Astrocyte (in vitro differentiated cells and primary cell): ENCODE measurements at regions not wholly inside any gene's neighbourhood (a gene's known extent, or its start where the extent isn't known, plus 50 kb on each side); places are given as distances from the start of the nearest gene placed in this dataset.

Experiments
- DNase-seq: peaks from one replicate; pipeline ENCODE4 v3.0.0-alpha.2; 2010; ENCODE audit warnings: low read depth
- FAIRE-seq: peaks from 2 replicates; lab custom pipeline; 2011; peaks lifted over from hg19 to GRCh38; lab: Jason Lieb, UNC
- H2AFZ ChIP-seq: 2 replicates; pipeline ENCODE4 v1.6.0; 2012; ENCODE audit warnings: low read depth, low read length, inconsistent platforms
- H3K27ac ChIP-seq: 2 replicates; pipeline ENCODE4 v1.5.1; 2011; ENCODE audit warnings: low read depth, low read length, inconsistent platforms
- H3K27me3 ChIP-seq: 2 replicates; pipeline ENCODE4 v1.6.0; 2011; ENCODE audit warnings: low read length, inconsistent platforms; ENCODE audit not compliant: insufficient read depth
- H3K36me3 ChIP-seq: 2 replicates; pipeline ENCODE4 v1.5.1; 2011; ENCODE audit warnings: low read length, inconsistent platforms; ENCODE audit not compliant: insufficient read depth
- H3K4me1 ChIP-seq: 2 replicates; pipeline ENCODE4 v1.5.1; 2011; ENCODE audit warnings: low read length, inconsistent platforms; ENCODE audit not compliant: insufficient read depth
- H3K4me2 ChIP-seq: 2 replicates; pipeline ENCODE4 v1.6.0; 2012; ENCODE audit warnings: low read length, inconsistent platforms
- H3K4me3 ChIP-seq: 2 replicates; pipeline ENCODE4 v1.5.1; 2011; ENCODE audit warnings: low read depth, mild to moderate bottlenecking, low read length, inconsistent platforms; ENCODE audit not compliant: insufficient read depth
- H3K79me2 ChIP-seq: 2 replicates; pipeline ENCODE4 v1.6.0; 2012; ENCODE audit warnings: mild to moderate bottlenecking, low read length, inconsistent platforms; ENCODE audit not compliant: insufficient read depth
- H3K9ac ChIP-seq: 2 replicates; pipeline ENCODE4 v1.6.0; 2012; ENCODE audit warnings: mild to moderate bottlenecking, low read length, inconsistent platforms
- H3K9me3 ChIP-seq: 2 replicates; pipeline ENCODE4 v1.5.1; 2012; ENCODE audit warnings: low read depth, mild to moderate bottlenecking, low read length, inconsistent platforms; ENCODE audit not compliant: insufficient read depth
- H4K20me1 ChIP-seq: 2 replicates; pipeline ENCODE4 v1.6.0; 2012; ENCODE audit warnings: low read length, inconsistent platforms; ENCODE audit not compliant: insufficient read depth
- H3K27ac Mint-ChIP-seq: one replicate; pipeline ENCODE4 v1.8.0; 2021; ENCODE audit warnings: mild to moderate bottlenecking, mixed read lengths; ENCODE audit not compliant: unreplicated experiment
- H3K27me3 Mint-ChIP-seq: one replicate; pipeline ENCODE4 v1.8.0; 2021; ENCODE audit warnings: low read depth, mixed read lengths; ENCODE audit not compliant: unreplicated experiment
- H3K36me3 Mint-ChIP-seq: one replicate; pipeline ENCODE4 v1.8.0; 2021; ENCODE audit warnings: low read depth, mixed read lengths; ENCODE audit not compliant: unreplicated experiment
- H3K4me1 Mint-ChIP-seq: one replicate; pipeline ENCODE4 v1.8.0; 2021; ENCODE audit warnings: low read depth, mixed read lengths; ENCODE audit not compliant: unreplicated experiment
- H3K4me3 Mint-ChIP-seq: one replicate; pipeline ENCODE4 v1.8.0; 2021; ENCODE audit warnings: mild to moderate bottlenecking, moderate library complexity, mixed read lengths; ENCODE audit not compliant: unreplicated experiment
- H3K9me3 Mint-ChIP-seq: one replicate; pipeline ENCODE4 v1.8.0; 2021; ENCODE audit warnings: mild to moderate bottlenecking, mixed read lengths; ENCODE audit not compliant: unreplicated experiment
- EZH2 ChIP-seq: IDR thresholded peaks from 2 replicates; pipeline ENCODE4 v1.6.1; 2012; ENCODE audit warnings: mild to moderate bottlenecking, low read length, inconsistent platforms; ENCODE audit not compliant: insufficient read depth
- TF ChIP-seq, protein P1 (sequence below): IDR thresholded peaks from 2 replicates; pipeline ENCODE4 v1.5.1; 2011; ENCODE audit warnings: low read depth, mild to moderate bottlenecking, inconsistent platforms, low read length, moderate library complexity; ENCODE audit not compliant: insufficient read depth

GRCh38 chr4:105022811-105023667 is 123.6 kb upstream of the TET2 start:
- H3K27me3 Mint-ChIP-seq: no peaks in the 10 kb centered on the region
- no peaks in the 10 kb centered on the region for H3K9me3 ChIP-seq
- no peaks in the 10 kb centered on the region for H3K9me3 Mint-ChIP-seq
- H3K4me1 Mint-ChIP-seq: no peaks in the 10 kb centered on the region
- H3K27ac Mint-ChIP-seq: no peak overlapping the region
- H3K79me2 ChIP-seq: no peaks in the 10 kb centered on the region
- peak; percentile 87 for DNase-seq
- no peak for FAIRE-seq
- no peaks in the 10 kb centered on the region for H3K27me3 ChIP-seq
- no peak overlapping the region for H3K4me3 ChIP-seq
- no peaks in the 10 kb centered on the region for H3K4me1 ChIP-seq
- no peak overlapping the region for H3K4me3 Mint-ChIP-seq
- H3K9ac ChIP-seq: no peak overlapping the region
- no peak overlapping the region for H3K27ac ChIP-seq
- H4K20me1 ChIP-seq: no peaks in the 10 kb centered on the region
- H3K36me3 ChIP-seq: no peaks in the 10 kb centered on the region
- no peak for TF ChIP-seq EZH2
- TF ChIP-seq, protein P1, sequence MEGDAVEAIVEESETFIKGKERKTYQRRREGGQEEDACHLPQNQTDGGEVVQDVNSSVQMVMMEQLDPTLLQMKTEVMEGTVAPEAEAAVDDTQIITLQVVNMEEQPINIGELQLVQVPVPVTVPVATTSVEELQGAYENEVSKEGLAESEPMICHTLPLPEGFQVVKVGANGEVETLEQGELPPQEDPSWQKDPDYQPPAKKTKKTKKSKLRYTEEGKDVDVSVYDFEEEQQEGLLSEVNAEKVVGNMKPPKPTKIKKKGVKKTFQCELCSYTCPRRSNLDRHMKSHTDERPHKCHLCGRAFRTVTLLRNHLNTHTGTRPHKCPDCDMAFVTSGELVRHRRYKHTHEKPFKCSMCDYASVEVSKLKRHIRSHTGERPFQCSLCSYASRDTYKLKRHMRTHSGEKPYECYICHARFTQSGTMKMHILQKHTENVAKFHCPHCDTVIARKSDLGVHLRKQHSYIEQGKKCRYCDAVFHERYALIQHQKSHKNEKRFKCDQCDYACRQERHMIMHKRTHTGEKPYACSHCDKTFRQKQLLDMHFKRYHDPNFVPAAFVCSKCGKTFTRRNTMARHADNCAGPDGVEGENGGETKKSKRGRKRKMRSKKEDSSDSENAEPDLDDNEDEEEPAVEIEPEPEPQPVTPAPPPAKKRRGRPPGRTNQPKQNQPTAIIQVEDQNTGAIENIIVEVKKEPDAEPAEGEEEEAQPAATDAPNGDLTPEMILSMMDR: no peak
- H3K4me2 ChIP-seq: no peak overlapping the region
- no peaks in the 10 kb centered on the region for H3K36me3 Mint-ChIP-seq
- H2AFZ ChIP-seq: no peak overlapping the region

- Histone ChIP-seq H3K4me2 (no peak overlapping the region), H3K36me3 (no peaks in the 10 kb centered on the region), H3K9me3 (no peaks in the 10 kb centered on the region), H3K4me3 (no peak overlapping the region), H4K20me1 (no peaks in the 10 kb centered on the region), H3K9ac (no peak overlapping the region), H3K27ac (no peak overlapping the region), H3K27me3 (no peaks in the 10 kb centered on the region), H2AFZ (no peak overlapping the region), H3K79me2 (no peaks in the 10 kb centered on the region), H3K4me1 (no peaks in the 10 kb centered on the region)
- no peak for FAIRE-seq
- H3K9me3 Mint-ChIP-seq: no peaks in the 10 kb centered on the region
- H3K36me3 Mint-ChIP-seq: no peaks in the 10 kb centered on the region
- TF ChIP-seq, protein P1: no peak
- TF ChIP-seq EZH2: no peak
- no peak for DNase-seq
- H3K4me3 Mint-ChIP-seq: no peak overlapping the region
- no peaks in the 10 kb centered on the region for H3K4me1 Mint-ChIP-seq
- H3K27me3 Mint-ChIP-seq: no peaks in the 10 kb centered on the region
- no peak overlapping the region for H3K27ac Mint-ChIP-seq
These were observed 123.0 kb upstream of the TET2 start for GRCh38 chr4:105023668-105024055.
